ENCODE measurements at regions not wholly inside any gene's neighbourhood (a gene's known extent, or its start where the extent isn't known, plus 50 kb on each side); places are given as distances from the start of the nearest gene placed in this dataset.
"Not testable (repeated sequence)": the region's sequence is repeated elsewhere in the genome, so short reads cannot be mapped to it uniquely, and the experiment has no call there.

GRCh38 chr5:45750574-45750973 lies 54.4 kb upstream of the HCN1 start (continued):
- TF ChIP-seq ZNF609 (CRISPR knock-in tag; IDR thresholded peaks at IDR 0.05; ENCODE audit: borderline replicate concordance): no peak

GRCh38 chr5:45748511-45748910 lies 52.3 kb upstream of the HCN1 start:
- H3K27ac ChIP-seq (ENCODE audit: extremely low read length, insufficient read depth, low read length); H4K20me1 ChIP-seq (ENCODE audit: insufficient read depth, low read length); BruUV-seq (replicated peaks); ATAC-seq; H3K9ac ChIP-seq (ENCODE audit: insufficient read depth, low read depth, low read length); FAIRE-seq; POLR2A ChIA-PET; H3K4me2 ChIP-seq (ENCODE audit: low read depth, low read length); H3K27me3 ChIP-seq (ENCODE audit: control insufficient read depth in 1 of 2, insufficient read depth in 2 of 2, low read length in 2 of 2); H3K79me2 ChIP-seq (ENCODE audit: insufficient read depth, low read length); H3K4me3 ChIP-seq (replicated peaks in 1 of 3; ENCODE audit: insufficient read depth in 1 of 3, low read depth in 2 of 3, low read length in 3 of 3); H3K4me1 ChIP-seq (ENCODE audit: insufficient read depth, low read length); in situ Hi-C loops (cut with HindIII; ENCODE audit: extremely low pct_ligation_motif_present, low pct_unique_long_range_greater_than_20kb); intact Hi-C loops (cut with micrococcal nuclease; ENCODE audit: unreplicated experiment); DNase-seq (ENCODE audit: low spot score); H3K36me3 ChIP-seq (replicated peaks in 1 of 2; ENCODE audit: control insufficient read depth in 1 of 2, insufficient read depth in 2 of 2, low read length in 2 of 2); CTCF ChIA-PET (ENCODE audit: low intra/inter-chr PET ratio, low total read pairs); H2AFZ ChIP-seq (ENCODE audit: low read length): not testable (repeated sequence)
- peaks cover 49% of the 10 kb centered on the region for H3K9me3 ChIP-seq (ENCODE audit: low read length)
- 0% methylated on average over 3 of the region's 4 CpGs for WGBS (ENCODE audit: low lambda C conversion rate)

Measured in HepG2 (cell line).